ENCODE measurements at regions not wholly inside any gene's neighbourhood (a gene's known extent, or its start where the extent isn't known, plus 50 kb on each side); places are given as distances from the start of the nearest gene placed in this dataset.

DNA sequence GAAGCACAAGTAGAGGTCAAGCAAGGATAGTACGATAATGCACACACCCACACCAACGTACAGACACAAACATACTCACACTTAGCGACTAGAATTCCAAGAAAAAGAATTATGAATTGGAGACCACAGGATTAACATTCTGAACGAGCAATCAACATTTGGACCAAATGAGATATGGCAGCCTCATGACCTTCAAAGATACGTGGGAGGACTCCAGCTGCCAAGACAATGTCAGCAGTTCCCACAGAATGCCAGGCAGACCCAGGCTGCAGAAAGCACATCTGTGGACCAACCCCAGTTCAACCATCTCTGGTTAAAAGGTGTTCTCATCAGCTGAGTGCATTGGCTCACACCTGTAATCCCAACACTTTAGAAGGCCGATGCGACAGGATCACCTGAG is 187.6 kb upstream of the GRAMD2B start:
- H3K27ac ChIP-seq = no peak overlapping the region
- TF ChIP-seq, protein P1, sequence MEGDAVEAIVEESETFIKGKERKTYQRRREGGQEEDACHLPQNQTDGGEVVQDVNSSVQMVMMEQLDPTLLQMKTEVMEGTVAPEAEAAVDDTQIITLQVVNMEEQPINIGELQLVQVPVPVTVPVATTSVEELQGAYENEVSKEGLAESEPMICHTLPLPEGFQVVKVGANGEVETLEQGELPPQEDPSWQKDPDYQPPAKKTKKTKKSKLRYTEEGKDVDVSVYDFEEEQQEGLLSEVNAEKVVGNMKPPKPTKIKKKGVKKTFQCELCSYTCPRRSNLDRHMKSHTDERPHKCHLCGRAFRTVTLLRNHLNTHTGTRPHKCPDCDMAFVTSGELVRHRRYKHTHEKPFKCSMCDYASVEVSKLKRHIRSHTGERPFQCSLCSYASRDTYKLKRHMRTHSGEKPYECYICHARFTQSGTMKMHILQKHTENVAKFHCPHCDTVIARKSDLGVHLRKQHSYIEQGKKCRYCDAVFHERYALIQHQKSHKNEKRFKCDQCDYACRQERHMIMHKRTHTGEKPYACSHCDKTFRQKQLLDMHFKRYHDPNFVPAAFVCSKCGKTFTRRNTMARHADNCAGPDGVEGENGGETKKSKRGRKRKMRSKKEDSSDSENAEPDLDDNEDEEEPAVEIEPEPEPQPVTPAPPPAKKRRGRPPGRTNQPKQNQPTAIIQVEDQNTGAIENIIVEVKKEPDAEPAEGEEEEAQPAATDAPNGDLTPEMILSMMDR (conservative IDR thresholded peaks at IDR 0.05) = no peak

DNA sequence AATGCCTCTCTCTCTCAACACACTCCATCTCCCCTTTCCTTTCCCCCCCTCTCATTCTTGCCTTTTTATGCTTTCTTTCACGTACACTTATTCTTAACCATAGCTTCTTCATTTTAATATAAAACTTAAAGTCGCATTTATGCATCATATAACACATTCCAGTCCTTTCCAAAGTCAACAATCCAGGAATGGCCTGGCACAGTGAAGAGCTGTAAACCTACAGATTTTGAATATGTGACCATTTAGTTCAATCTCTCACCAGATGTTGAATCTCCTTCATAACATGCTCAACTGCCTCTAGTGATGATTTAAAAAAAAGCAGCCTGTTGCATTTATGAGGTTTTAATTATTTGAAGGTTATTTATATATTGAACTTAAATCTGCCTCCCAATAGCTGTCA is 186.2 kb upstream of the GRAMD2B start:
- no peak overlapping the region for H3K27ac ChIP-seq
- TF ChIP-seq, protein P1 (conservative IDR thresholded peaks at IDR 0.05) = no peak

DNA sequence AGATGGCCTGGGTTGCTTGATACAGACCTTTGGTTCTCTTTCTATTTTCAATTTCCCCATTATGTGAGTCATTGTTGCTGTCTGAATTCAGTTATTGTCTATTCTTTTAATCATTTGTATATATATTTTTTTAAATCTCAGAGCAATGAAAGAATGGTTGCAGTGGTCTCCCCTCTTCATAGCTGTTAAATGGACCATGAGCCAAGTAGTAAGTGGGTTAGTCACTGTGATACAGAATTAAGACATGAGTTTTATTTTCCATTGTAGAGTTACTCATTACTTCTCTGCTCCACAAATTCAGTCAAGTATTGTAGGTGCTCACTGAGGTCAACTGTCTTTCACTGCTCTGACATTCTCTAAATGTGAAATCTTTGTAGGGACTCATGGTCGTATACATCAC is 174.6 kb upstream of the GRAMD2B start:
- TF ChIP-seq, protein P1 (conservative IDR thresholded peaks at IDR 0.05) = no peak
- no peak overlapping the region for H3K27ac ChIP-seq

DNA sequence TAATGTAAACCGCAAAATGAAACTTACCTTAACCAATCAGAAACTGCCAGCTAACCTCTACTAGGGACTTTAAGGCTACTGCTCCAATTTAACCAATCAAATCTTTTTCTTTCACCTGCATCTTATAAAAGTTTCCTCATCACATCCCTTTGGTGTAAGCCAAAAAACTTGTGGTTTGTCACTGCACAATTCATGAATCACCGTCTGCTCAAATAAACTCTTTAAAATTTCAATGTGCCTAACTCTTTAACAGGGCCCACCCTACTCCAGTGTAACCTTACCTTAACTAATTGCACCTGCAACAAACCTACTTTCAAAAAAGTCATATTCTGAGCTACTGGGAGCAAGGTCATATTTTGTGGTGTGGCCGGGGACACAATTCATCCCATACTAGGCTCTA is 172.2 kb upstream of the GRAMD2B start:
- H3K27ac ChIP-seq = no peak overlapping the region
- TF ChIP-seq, protein P1 (conservative IDR thresholded peaks at IDR 0.05) = no peak

- TF ChIP-seq, protein P1 (conservative IDR thresholded peaks at IDR 0.05) = no peak
- H3K27ac ChIP-seq = 0 out of 2 replicates have a peak overlapping the region, but pooled peaks have one; percentile 3
These were observed 169.8 kb upstream of the GRAMD2B start for GRCh38 chr5:126253406-126253805.

DNA sequence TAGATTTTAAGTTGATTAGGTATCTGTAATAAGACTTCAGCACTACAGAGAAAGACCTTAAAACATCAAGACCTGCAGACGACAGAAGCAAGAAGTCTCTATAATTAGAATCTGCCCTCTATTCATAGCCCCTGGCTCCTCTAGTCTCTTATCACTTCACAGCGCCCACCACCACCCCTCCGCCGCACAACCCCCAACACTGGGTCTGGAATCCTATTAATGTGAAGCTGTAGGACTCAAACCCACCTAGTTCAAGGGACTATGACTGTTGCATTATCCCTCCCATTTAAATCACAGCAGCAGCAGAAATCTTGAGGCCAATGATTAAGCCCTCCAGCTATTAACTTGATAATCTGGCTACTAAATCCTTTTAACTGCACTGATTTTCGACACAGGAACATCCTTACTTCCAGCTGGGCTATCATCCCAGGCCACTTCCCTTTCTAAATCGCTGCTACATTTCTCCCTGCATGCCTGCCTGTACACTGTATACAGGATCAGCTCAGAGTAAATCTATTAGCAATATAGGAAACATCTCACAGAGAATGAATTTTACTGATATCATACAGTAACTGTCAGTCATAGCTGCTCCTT is 159.5 kb upstream of the GRAMD2B start:
- no peak overlapping the region for H3K27ac ChIP-seq
- TF ChIP-seq, protein P1 (conservative IDR thresholded peaks at IDR 0.05) = no peak

GRCh38 chr5:126265917-126266316 is 157.3 kb upstream of the GRAMD2B start:
- H3K27ac ChIP-seq = no peak overlapping the region
- TF ChIP-seq, protein P1 (conservative IDR thresholded peaks at IDR 0.05) = no peak

Measured in VCaP (cell line).